ENCODE measurements at regions not wholly inside any gene's neighbourhood (a gene's known extent, or its start where the extent isn't known, plus 50 kb on each side); places are given as distances from the start of the nearest gene placed in this dataset.

DNA sequence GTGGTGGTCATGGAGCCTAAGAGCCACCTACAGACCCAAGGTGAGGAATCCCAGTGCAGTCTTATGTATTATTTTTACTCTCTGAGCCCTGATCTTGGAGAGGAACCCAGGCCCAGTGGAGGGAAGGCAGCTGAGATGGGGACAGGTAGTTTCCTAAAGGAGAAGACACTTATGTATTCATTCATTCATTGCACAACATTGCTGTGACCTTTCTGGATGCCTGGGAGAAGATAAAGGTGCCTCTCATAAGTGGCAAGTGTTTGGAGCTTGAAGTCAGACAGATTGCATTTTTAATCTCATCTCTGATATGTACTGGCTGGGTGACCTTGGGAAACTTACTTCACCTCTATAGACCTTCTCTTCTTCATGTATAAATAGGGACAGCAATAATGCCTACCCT, 111.1 kb downstream of the CEBPB start:
- DNase-seq = no peak

DNA sequence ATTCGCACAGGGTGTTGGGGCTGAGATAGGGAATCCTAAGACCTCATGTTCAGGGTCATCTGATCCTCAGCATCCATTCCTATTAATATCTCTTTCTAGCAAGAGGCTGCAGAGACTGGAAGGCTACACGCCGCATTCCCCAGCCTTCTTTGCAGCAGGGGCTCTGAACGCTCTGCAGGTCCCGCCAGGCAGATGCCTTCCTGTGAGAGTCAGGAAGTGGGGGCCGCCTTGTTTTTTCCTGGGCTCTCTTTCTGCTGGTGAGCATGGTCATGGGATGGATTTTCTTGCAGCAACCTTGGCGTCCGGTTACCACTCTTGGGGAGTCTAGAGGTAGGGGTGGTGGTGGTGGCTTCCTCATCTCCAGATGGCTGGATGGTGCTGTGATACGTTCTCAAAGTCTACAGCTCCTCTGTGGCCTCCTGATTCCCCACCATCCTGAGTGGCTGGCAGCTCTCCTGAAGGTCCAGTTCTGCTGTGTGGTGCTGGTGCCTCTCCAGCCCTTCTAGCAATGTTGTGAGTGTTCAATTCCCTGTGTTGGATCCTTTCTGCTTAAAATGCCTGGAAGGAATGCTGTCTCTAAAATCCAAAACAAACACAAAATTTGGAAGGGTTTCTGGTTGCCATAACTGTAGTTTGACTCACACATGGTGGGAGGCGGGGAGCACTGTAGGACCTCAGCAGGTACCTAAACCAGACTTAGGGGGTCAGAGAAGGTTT, 111.9 kb downstream of the CEBPB start:
- no peak for DNase-seq

DNA sequence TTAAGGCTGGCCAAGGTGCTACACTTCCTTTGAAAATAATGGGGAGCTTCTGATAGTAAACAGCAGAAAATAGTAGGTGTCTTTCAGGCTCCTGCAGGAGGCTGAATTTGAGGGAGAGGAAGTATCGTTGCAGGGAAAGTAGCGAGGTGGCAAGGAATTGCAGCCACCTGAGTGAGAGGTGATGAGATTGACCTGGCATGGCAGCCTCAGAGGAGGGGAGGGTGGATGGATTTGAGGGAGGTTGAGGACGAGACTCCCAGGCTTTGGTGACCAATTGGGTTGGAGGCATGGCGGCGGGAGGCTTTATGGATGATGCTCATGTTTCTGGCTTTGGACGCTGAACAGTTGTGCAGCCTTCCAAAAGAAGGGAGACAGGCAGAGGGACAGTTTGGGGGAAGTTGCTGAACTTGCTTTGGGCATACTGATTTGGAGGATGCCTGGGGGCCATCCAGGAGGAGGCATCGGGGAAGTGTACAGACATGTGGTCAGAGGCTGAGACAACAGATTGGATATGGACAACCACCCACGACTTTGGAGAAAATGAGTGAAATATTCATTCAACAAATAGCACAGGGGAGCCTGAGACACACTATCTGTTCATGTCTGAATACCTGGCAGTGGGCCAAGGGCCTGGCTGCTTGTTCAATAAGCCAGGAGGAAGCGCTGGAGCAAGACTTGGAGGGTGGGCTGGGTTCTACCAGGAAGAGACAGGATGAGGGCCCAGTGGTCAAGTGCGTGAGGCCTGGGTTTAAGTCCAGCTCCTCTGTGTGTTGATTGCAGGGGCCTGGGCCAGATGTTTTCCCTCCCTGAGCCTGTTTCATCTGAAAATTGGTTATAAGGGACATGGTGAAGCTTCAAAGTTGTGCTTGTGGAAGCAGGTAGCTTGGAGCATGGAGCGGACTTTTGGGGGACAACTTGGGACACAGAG, 113.2 kb downstream of the CEBPB start:
- no peak for DNase-seq

DNA sequence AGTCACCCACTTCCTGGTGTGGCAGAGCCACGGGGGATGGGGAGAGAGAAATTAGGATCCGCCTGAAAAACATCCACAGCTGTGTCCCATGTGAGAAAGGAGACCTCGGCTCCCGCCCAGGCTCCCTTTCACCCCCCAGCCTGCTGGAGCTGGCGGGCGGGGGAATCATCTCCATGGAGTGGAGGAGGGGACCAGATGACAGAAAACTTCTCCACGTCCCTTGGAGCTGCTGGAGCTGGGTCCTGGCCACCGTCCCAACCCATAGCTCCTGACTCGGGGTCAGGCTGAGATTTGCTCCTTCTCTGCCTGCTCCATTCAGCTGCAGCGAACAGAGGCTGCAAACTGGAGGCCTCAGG, 113.8 kb downstream of the CEBPB start:
- DNase-seq = no peak

DNA sequence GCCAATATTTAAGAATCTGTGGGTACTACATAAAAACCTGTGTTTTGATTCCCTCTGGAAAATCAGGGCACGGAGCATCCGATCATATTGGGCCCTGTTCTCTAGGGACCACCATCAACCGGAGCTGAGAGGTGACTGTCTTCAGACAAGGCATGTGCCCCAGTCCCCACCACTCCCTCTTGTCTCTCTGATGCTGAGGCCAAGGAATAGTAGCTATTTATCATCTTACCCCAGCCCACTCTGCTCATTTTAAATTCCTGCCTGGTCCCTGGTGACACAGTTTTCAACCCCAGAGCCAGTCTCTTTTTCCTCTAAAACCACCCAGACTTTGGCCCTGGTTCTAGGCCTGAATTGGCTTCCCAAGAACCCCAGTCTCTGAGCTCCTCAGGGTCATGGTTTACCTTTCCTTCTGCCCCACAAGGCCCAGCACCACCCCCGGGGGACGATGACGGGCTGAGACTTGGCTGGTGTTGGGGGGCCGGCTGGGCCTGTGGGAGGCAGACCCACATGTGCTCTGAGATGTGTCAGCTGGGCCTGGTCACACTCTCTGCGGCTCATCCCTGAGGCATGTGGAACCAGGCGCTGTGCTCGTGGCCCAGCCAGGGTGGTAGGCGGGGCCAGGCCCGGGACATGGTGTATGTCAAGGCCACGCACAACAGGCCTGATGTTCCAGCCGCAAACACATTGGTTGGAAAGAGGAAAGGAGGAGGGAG, 114.4 kb downstream of the CEBPB start:
- no peak for DNase-seq

DNA sequence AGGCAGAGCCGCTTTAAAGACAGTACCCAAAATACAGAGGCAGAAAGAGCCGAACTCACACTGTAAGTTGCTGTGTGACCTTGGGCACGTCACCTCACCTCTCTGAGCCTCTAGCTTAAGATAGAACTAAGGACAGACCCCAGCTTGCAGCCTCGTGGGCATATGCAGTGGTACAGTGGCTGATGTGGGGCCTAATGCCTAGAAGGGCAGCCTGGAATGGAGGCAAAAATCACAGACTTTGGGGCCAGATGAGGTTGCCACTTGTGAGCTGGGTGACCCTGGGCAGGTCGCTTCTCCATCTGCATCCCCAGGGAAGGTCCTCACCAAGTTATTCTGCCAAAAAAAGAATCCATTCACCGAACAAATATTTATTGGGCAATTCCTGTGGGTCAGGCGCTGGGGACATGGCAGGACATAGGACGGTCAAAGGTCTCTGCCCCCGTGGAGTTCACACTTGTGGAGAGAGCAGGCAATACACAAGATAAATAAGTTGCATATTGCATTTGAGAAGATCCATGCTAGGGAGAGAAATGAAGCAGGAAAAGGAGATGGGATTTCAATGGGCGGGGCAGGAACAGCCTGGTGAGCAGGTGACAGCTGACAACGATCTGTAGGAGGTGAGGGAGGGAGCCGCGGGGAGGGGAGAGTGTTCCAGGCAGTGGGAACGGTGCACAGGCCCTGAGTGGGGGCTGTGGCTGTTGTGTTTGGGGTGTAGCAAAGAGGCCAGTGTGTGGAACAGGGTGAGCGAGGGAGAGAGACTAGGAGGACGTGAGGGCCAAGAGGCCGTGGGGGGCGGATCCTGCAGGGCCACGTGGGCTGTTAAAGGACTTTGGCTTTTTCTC, 115.2 kb downstream of the CEBPB start:
- no peak for DNase-seq

DNA sequence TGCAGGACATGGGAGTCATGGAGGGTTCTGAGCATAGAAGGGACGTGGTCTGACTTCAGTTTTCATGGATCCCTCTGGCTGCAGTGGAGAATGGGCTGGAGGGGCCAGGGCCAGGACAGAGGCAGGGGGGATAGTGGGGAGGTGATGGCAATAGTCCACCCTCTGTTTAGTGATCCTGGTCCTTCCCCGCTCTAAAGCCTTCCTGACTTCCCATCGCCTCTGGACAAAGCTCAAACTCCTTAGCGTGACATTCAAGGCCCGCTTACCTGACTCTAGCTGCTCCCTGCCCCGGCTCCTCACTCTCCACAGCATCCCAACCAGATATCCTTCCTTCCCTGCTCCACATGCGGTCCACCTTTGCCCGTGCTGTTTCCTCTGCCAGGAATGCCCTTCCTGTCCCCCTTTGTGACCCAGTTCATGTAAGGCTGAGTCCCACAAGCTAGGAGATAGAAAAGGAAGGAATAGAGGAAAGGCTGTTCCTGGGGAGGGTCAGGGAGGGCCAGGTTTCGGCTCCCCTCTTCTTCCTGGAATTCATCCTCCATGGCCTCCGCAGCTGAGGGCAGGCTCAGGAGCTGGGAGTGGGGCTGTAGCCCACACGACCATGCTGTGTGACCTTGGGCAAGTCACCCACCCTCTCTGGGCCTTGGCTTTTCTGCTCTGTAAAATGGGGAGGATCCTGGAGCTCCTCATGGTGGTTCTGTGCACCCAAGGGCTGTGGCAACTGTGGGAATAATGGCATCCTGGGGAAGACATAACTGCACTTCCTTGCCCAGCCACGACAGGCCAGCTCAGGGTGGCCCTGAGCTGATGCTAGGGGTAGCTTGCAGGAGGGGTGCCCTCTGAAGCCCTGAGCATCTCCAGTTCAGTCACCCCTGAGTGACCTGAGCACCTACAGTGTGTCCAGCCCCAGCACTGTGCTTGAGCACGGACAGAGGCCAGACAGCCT, 116.1 kb downstream of the CEBPB start:
- no peak for DNase-seq

DNA sequence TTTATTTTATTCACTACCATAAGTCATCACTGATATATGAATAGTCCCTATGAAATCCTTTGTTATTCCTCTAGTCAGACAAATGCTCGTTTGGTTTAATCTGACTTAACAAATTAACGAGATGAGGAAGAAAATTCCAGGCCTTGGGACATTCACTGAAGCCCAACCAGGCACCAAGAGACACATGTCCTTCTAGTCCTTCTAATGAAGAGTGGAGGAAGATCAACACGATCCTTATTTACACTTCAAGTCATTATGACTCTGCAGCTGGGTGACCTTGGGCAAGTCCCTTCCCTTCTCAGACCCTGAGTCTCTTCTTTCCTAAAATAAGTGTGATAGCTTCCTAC, 117.5 kb downstream of the CEBPB start:
- no peak for DNase-seq

DNA sequence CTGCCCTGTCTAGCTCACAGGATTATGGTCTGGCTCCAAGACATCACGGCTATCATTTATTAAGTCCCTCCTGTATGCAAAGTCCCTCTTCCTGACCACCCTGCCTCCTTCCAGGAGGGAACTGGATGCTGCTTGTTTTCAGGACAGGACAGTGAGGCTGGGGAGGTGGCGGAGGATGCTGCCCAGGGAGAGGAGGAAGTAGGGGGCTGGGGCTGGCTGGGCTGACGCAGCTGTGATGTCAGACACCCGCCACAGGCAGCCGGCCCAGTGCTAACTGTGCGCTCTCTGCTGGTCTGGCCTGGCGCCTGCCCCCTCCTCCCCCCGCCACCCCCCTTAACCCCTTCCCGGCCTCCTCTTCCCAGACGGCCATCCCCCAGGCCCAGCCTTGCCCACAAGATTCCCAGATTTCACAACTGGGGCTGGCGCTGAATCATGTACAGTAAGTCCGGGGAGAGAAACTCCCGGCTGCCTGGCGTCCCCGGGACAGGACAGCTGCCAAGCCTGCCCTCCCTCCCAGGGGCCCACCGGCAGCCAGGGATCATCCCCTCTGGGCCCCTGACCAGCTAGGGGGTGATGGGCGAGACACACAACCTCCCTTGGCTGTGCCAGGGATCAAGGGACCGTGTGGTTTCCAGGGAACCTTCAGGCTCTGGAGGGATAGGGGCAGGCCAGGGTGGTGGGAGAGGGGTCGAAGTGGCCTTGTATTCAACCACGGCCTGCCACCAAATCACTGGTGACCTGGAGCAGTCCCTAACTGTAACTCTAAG, 118.1 kb downstream of the CEBPB start:
- no peak for DNase-seq

DNA sequence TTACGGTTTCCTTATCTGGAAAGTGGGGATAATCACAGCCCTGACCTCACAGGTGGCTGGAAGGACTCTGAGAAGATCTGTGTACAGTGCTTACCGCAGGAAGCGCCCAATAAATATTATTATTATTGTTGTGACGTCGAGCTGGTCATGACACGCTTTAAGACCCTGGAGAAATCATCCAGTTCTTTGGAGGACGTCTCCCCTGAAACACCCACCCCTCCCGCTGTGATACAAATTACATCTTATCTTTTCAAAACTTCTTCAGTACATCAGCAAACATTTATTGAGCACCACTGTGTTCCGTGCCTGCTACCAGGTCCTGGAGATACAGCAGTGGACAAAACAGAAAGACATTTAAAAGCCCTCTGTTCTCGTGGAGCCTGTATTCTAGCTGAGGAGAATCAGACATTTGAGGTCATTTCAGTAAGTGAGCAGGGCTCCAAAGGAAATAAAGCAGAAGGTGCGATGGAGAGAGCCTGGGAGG, 118.7 kb downstream of the CEBPB start:
- DNase-seq = no peak

DNA sequence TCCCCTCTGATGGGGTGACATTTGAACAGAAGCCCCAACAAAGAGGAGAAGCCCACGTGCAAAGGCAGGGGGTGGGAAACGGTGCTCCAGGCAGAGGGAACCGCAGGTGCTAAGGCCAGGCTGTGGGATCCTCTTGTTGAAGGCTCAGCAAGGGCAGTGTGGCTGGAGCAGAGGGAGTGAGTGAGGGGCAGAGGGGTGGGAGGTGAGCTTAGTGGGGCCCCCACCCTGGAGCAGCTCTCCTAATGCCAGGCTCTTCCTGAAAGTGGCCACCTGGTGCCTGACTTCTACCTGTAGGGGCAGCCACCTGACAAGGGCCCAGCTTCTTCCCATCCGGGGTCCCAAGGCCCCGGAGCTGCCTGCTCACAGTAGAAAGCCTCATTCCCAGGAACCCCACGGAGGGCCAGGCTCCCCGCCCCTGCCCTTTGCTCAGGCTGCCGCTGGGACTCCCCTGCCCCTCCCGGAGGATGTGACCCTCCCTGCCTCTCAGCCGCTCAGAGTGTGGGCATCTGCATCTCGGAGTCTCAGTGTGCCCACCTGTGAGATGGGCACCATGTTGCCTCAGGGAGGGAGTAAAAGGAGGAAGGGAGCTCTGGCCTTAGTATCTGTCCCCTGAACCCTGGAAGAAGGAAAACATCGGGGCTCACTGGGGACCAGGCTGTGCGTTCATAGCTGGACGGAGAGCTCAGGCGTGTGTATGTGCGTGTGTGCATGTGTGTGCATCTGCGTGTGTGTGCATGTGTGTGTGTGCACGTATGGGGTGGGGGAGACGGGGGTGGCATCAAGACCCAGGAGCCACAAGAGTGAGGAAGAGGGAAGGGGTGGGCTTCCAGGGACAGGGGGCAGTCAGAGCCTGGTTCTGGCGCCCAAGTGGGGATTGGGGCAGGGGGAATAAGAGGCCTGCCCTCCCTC, 119.4 kb downstream of the CEBPB start:
- DNase-seq = no peak

DNA sequence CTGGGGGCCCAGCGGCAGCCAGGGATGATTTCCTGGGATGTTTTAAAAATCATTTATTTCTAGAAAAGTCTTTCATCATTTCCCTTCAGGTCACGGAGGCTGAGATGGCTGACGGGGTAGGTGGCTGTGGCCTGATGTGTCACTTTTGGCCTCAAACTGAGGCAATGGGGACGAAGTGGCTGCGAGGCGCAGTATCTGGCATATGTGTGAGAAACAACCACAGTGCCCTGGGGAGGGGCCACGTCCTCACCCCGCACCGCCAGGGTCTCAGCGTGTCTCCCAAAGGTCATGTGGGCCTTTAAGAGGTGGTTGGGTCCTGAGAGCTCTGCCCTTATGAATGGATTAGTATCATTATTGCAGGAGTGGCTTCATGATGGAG, 120.0 kb downstream of the CEBPB start:
- DNase-seq = no peak

DNA sequence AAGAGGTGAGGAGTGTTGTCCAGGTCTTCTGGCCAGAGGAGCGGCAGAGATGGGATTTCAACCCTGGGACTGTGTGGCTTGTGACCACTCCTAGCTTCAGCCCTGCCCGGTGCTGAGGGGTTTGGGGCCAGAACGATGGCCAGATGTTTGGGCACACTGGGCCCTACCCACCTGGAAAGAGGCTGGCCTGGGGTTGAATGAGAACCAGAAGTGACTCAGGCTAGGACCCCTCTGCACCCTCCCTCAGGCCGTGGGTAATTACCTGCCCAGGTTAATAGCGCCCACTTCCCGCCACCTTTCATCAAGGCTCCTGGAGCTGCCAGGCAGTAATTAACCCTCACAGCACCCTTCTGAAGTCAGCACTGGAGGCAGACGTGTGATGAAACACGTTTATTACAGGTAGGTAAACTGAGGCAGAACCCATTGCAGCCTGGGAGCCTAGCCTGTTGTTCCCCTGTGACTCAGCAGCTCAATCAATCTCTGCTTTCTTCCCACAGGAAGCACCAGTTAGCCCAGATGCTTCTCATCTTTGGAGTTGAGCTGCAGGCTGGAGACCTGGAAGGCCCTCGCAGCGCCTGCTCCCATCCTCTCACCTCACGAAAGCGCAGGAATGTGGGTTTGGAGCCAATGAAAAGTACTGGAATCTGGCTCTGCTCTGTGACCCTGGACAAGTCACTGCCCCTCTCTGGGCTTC, 120.8 kb downstream of the CEBPB start:
- DNase-seq = no peak

DNA sequence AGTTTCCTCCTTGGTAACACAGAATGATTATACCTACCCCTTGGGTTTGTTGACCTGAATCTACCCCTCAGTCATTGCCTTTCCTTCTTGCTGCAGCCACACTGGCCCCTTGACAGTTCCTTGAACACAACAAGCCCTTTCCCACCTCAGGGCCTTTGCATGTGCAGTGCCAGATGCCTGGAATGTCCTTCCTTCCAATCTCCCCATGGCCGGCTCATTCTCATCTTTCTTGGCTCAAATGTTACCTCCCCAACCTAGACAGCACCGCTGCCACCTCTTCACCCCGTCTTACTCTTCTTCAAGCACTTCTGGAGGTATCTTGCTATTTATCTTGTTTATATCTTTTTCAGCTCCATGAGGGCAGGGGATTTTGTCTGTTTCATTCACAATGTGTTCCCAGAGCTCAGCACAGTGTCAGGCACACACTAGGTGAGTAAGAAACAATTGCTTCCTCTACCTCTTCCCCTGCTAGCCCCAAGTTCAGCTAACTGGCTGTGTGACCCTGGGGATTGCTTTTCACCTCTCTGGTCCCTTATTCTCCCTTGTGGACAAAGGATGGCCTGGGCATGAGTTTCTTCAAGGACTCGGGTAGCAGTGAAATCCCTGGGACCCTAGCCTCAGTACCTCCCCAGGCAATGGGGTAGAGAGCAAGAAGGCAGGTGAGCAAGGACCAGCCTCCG, 121.5 kb downstream of the CEBPB start:
- no peak for DNase-seq

DNA sequence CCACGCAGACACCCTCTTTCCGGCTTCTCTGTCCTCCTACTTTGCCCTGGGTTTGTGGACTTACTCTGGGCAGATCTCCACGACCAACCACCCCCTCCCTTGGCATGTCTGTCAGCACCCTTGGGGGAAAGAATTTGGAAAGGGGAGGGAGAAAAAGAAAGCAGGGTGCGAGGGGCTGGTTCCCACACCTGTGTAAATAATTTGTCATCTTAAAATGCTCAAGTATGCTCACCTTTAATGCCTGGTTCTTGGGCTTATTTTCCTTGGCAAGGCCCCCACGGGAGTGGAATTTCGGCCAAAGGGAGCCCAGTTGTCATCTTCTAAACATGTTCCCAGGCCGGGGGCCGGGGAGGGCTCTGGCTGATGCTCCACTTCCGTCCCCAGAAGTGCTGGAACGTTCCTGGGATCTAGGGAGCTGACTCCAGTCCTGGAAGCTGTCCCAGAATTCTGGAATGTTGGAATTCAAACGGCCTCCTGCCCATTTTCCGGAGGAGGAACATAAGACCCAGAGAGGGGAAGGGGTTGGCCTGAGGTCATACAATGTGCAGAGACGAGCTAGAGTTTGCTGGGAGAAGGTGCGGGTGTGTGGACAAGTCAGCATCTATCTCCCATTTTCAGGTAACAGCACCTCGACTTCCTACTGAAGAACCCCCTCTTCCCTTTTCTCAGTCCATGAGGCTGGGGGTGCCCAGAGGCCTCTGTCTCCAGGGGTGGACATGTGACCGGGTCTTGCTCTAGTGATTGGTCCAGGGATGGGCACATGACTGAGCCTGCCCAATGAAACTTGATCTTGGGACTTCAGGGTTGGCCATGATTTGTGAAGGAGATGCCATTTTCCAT, 122.3 kb downstream of the CEBPB start:
- no peak for DNase-seq

DNA sequence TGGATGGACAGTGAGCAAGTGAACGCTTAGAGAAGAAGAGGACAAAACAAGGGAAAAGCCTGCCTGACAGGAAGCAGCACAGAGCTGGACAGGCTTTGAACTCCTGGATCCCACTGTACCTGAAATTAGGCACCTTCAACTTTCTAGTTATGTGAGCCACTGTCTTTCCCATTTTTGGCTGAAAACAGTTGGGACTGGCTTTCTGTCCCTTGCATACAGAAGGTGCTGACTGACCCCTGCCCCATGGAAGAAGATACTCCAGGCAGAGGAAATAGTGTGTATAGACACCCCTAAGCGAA, 122.8 kb downstream of the CEBPB start:
- no peak for DNase-seq

DNA sequence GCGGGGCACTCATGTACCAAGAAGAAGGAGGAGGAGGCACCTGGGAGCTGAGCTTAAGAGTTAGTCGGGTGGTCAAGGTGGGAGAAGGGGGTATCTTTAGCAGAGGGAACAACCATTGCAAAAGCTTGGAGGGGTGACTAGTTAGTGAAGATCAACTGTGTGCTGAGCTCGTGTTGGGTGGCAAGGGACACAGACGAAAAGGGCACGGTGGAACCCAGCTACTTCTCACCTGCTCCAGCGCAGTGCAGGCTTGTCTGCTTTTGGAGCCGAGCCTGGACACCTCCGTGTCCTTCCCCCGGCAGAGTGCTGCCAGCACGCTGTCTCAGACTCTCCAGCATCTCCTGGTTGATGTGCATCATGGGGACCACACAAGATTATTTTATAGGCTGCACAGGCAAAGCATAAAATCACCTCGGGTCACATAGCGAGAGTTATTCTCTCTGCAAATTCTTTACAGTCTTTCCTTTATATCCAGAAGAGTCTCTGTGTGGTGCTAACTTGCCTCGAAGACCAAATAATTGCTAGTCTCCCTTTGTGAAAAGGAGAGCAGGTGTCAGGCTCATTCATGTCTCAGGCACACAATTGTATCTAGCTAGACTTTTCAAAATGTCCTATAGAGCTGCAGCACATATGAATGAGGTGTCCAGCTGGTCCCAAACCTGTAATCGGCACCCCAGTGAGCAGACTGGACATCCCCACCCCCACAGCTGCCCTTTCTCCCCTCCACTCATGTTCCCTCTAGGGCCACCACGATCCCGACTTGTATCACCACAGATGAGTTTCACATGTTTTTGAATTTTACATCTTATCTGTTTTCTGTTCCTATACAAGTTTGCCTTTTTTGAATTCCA, 123.4 kb downstream of the CEBPB start:
- DNase-seq = no peak

Measured in activated CD4-positive, alpha-beta T cell treated with anti-CD3 and anti-CD28 coated beads for 1 hour (primary cell).